Head of caudate nucleus (tissue), 42 donors: ENCODE measurements at regions not wholly inside any gene's neighbourhood (a gene's known extent, or its start where the extent isn't known, plus 50 kb on each side); places are given as distances from the start of the nearest gene placed in this dataset.
"Not testable (repeated sequence)": the region's sequence is repeated elsewhere in the genome, so short reads cannot be mapped to it uniquely, and the experiment has no call there.

Source experiments
- DNase-seq, 42 donors: peaks; one replicate each; pipeline versions ENCODE4 v3.0.0 to v3.0.0-alpha.2; 2020 to 2021; ENCODE audit warnings: mixed read lengths in 7 of 42
- intact Hi-C: fragments of 100-400 bp; cut with DNase I; formaldehyde crosslinking; loops from one replicate; pipeline ENCODE4 v1.15.0; 2022

GRCh38 chr3:162702768-162703385 is 1206.3 kb downstream of the OTOL1 start:
- intact Hi-C loops: no loop called here
- no peak for DNase-seq

DNA sequence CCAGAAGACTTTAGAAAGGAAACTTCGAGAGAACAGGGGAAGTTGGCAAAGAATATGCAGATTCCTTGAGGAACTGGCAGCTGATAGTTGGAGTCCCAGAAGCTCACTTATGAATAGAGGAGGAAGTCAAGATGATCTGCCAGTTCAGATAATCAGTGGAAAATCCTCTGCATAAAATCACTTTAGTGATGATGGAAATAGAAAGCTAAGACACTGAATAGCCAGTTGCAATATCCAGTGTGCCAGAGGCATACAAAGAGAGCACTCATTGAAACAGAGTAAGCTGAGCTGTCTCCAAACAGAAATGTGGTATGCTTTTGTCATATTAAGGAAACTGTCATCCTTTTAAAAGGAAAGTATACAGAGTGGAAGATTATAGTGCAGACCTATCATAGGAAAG is 1207.6 kb downstream of the OTOL1 start:
- intact Hi-C loops: no loop called here
- DNase-seq: peak in 1 of 42 donors; percentile 3

GRCh38 chr3:162704799-162705385 is 1208.3 kb downstream of the OTOL1 start:
- no peak for DNase-seq

GRCh38 chr3:162708394-162708793 is 1211.8 kb downstream of the OTOL1 start:
- intact Hi-C loops, DNase-seq: not testable (repeated sequence)

More at GRCh38 chr3:162704799-162705385, 1208.3 kb downstream of the OTOL1 start:
- intact Hi-C loops: no loop called here

- intact Hi-C loops, DNase-seq: not testable (repeated sequence)
Measured at GRCh38 chr3:162708942-162709706, 1212.5 kb downstream of the OTOL1 start.

DNA sequence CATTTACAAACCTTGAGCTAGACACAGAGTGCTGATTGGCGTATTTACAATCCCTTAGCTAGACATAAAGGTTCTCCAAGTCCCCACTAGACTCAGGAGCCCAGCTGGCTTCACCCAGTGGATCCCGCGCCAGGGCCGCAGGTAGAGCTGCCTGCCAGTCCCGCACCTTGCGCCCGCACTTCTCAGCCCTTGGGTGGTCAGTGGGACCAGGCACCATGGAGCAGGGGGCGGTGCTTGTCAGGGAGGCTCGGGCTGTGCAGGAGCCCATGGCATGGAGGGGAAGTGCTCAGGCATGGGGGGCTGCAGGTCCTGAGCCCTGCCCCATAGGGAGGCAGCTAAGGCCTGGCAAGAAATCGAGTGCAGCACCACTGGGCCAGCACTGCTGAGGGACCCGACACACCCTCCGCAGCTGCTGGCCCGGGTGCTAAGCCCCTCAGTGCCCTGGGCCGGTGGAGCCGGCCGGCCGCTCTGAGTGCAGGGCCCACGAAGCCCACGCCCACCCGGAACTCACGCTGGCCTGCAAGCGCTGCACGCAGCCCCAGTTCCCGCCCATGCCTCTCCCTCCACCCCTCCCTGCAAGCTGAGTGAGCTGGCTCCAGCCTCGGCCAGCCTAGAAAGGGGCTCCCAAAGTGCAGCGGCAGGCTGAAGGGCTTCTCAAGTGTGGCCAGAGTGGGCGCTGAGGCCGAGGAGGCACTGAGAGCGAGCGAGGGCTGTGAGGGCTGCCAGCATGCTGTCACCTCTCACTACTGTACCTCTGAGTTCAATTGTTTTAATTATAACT is 1213.9 kb downstream of the OTOL1 start:
- intact Hi-C loops: no loop called here
- no peak for DNase-seq

DNA sequence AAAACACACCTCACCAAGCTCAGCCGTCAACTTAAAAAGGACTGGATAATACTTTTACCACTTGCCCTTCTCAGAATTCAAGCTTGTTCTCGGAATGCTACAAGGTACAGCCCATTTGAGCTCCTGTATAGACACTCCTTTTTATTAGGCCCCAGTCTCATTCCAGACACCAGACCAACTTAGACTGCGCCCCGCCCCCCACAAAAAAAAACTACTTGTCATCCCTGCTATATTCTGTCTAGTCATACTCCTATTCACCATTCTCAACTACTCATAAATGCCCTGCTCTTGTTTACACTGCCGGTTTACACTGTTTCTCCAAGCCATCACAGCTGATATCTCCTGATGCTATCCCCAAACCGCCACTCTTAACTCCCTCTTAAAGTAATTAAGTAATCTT is 1220.5 kb downstream of the OTOL1 start:
- DNase-seq, intact Hi-C loops: not testable (repeated sequence)

GRCh38 chr3:162718697-162719096 is 1222.1 kb downstream of the OTOL1 start:
- intact Hi-C loops: no loop called here
- DNase-seq: no peak

DNA sequence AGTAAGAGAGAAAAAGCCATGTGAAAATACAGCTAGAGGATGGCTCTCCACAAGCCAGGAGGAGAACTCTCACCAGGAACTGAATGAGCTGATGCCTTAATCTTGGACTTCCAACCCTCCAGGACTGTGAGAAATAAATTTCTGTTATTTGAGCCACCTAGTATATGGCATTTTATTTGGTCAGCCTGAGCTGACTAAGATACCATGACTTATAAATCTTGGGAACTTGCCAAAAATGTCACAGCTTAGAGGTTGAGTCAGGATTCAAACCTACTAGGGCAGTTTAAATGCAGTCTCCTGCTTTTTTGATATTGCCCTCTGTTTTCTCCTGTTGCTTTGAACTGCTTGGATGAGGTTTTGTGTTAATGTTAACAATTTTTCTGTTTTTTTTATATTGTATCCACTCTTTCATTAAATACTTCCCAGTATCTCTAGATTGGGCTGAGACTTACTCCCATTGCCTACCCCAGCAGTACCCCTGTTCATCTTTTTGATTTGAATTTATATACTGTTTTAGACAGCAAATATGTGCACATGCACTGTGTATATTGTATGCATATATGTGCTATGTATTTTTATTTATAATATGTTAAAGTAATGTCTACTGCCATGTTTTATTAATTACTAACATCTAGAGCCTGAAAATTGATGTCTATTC is 1223.2 kb downstream of the OTOL1 start:
- intact Hi-C loops: no loop called here
- no peak for DNase-seq

GRCh38 chr3:162721736-162722135 is 1225.1 kb downstream of the OTOL1 start:
- intact Hi-C loops: no loop called here
- no peak for DNase-seq

GRCh38 chr3:162722337-162722736 is 1225.7 kb downstream of the OTOL1 start:
- no peak for DNase-seq
- intact Hi-C loops: no loop called here

GRCh38 chr3:162722796-162723195 is 1226.2 kb downstream of the OTOL1 start:
- intact Hi-C loops, DNase-seq: not testable (repeated sequence)

- DNase-seq: no peak
- intact Hi-C loops: no loop called here
Measured at GRCh38 chr3:162729686-162730085, 1233.1 kb downstream of the OTOL1 start.

DNA sequence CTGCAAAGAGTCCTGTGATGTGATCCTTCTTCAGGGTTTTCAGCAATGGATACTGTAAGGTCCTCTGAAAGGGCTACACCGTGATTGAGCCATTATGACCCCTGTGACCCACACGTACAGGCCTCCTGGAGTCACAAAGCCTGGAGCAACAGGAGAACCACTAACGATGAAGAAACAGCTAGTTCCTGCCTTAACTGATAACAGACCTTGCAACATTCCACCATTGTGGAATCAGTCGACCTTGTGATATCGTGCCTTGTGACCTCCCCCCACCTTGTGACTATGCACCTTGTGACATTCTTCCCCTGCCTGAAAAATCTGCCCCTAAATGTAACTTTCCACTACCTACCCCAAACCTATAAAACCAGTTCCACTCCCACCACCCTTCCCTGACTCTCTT is 1235.4 kb downstream of the OTOL1 start:
- intact Hi-C loops, DNase-seq: not testable (repeated sequence)

- intact Hi-C loops: no loop called here
- DNase-seq: no peak
Measured at GRCh38 chr3:162738784-162739183, 1242.2 kb downstream of the OTOL1 start.

GRCh38 chr3:162740941-162741596 is 1244.5 kb downstream of the OTOL1 start:
- intact Hi-C loops: no loop called here
- no peak for DNase-seq

DNA sequence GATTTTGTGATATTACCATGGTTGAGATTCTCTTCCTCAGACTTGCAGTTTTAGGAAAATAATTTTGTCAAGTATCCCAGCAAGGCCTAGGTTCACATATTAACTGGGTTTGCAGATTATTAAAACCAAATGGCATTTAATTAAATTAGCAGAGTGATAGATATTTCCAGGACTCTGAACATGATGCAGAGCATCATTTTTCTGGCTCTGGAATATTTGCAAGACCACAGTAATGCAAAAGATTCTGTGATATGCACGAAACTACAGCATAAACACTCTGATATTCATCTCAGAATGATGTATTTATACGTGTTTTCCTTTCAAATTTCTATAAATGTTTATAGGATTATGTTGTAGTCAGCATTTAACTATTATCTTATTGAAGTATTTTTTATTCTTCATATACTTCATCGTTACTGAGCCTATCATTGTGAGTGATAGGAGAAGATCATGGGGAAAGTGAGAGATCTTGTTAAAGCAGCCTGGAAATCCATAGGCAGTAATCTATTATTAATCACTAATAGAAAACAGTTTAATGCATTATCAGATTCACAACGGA is 1245.6 kb downstream of the OTOL1 start:
- intact Hi-C loops: no loop called here
- no peak for DNase-seq

- no peak for DNase-seq
- intact Hi-C loops: no loop called here
Measured at GRCh38 chr3:162743091-162743490, 1246.5 kb downstream of the OTOL1 start.
